MM.1S (cell line): ENCODE measurements at regions not wholly inside any gene's neighbourhood (a gene's known extent, or its start where the extent isn't known, plus 50 kb on each side); places are given as distances from the start of the nearest gene placed in this dataset.

ENCODE experiments used
- CTCF ChIP-seq: fragments of 300-600 bp; sonication (generic); IDR thresholded peaks from 2 replicates; pipeline ENCODE4 v1.5.1; 2016; ENCODE audit warnings: antibody characterized with exemption, low read length, mixed read lengths
- EZH2 ChIP-seq: fragments of 300-600 bp; sonication (generic); optimal IDR thresholded peaks from 2 replicates; pipeline ENCODE3; 2017; ENCODE audit warnings: low read depth, mild to moderate bottlenecking, antibody characterized with exemption, low read length, mixed read lengths
- EZH2phosphoT487 ChIP-seq: fragments of 300-600 bp; sonication (generic); IDR thresholded peaks from 2 replicates; pipeline ENCODE4 v1.6.1; 2018; ENCODE audit warnings: antibody characterized with exemption, low read length

DNA sequence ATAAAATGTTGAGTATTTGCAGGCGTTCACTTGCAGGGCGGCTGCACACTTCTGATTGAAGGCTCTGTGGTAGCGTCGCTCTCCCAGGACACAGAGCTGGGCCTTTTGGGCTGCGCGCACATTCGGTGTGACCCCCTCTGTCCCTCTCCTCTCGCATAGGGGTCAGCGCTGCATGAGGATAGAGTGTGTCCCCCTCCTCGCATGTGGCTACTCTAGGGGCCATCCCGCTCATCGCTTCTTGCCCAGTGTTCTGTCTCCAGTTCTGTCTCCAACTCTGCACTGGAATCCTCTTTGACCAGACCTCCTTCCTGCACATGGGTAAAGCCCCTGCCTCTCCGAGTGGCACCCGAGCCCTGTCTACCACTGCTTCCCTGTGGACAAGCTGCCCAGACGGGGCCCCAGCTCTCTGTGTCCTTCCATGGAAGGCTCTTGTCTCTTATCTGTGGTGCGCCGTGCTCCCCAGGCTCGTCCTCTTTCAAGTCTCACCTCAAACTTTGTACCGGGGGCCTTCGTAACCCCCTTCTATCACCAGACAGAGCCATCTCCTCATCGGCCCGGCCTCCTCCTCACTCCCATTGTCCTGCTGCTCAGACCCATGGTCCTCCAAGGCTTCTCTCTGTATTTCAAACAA is 278.0 kb upstream of the HDAC4 start:
- TF ChIP-seq CTCF (no peak), EZH2 (no peak), EZH2phosphoT487 (no peak)
